K562 (cell line): ENCODE measurements at regions not wholly inside any gene's neighbourhood (a gene's known extent, or its start where the extent isn't known, plus 50 kb on each side); places are given as distances from the start of the nearest gene placed in this dataset.

Source experiments
- ATAC-seq: fragments of 200-7000 bp; cut with Tn5 transposase; 3 replicates; pipeline ENCODE4 v1.9.1; 2020; ENCODE audit warnings: moderate library complexity
- BruUV-seq: library from RNA; stranded (reverse); fragments of 400-500 nt; replicated peaks from 2 replicates; lab custom pipeline; 2021; lab: Mats Ljungman, UMichigan
- CTCF ChIA-PET: fragments of 300-600 bp; formaldehyde crosslinking; extraction: SDS; loops from one replicate; lab custom pipeline; 2021; ENCODE audit warnings: low intra/inter-chr PET ratio; lab: Yijun Ruan, JAX
- POLR2A ChIA-PET: fragments of 300-600, 350-650 bp; sonication (Branson Sonifier 250); formaldehyde crosslinking; extraction: SDS; loops from one replicate; lab custom pipeline; 2021; ENCODE audit warnings: antibody characterized with exemption, inconsistent platforms; lab: Yijun Ruan, JAX
- DNase-seq, 4 experiments: peaks; one replicate each; pipeline versions ENCODE4 v3.0.0 to v3.0.0-alpha.2; 2011 to 2018; ENCODE audit warnings: low spot score in 3 of 4, mixed read lengths in 3 of 4; ENCODE audit errors: extremely low read depth in 1 of 4
- FAIRE-seq: peaks from 2 replicates; lab custom pipeline; 2011; peaks lifted over from hg19 to GRCh38; lab: Jason Lieb, UNC
- H2AFZ ChIP-seq: 2 replicates; pipeline ENCODE4 v1.6.0; 2011; ENCODE audit warnings: low read depth, low read length, control low read depth, inconsistent platforms
- H3K27ac ChIP-seq: fragments of 200-600 bp; 3 replicates; pipeline ENCODE4 v1.8.0; 2011; ENCODE audit warnings: low read depth, mild to moderate bottlenecking, control low read depth, inconsistent platforms, low read length, moderate library complexity, mixed read lengths; ENCODE audit errors: extremely low read depth
- H3K27me3 ChIP-seq, 2 experiments: fragments of 300-600 bp in 1 of 2; 2 replicates in 1 of 2; 3 replicates in 1 of 2; pipeline versions ENCODE4 v1.6.0 to v1.8.0; 2011; ENCODE audit warnings: inconsistent platforms in 2 of 2, low read length in 2 of 2, mild to moderate bottlenecking in 1 of 2, mixed read lengths in 1 of 2, moderate library complexity in 1 of 2; ENCODE audit not compliant: control insufficient read depth in 2 of 2, insufficient read depth in 2 of 2
- H3K36me3 ChIP-seq: fragments of 300-600 bp; 3 replicates; pipeline ENCODE4 v1.8.0; 2011; ENCODE audit warnings: mild to moderate bottlenecking, low read length, inconsistent platforms; ENCODE audit not compliant: control insufficient read depth, insufficient read depth
- H3K4me1 ChIP-seq, 2 experiments: fragments of 200-600 bp in 1 of 2; replicated peaks in 1 of 2; 2 replicates in 1 of 2; 3 replicates in 1 of 2; pipeline versions ENCODE4 v1.5.1 to v1.8.0; 2011; ENCODE audit warnings: inconsistent platforms in 2 of 2, low read length in 2 of 2, mild to moderate bottlenecking in 1 of 2, mixed read lengths in 1 of 2, moderate library complexity in 1 of 2; ENCODE audit not compliant: control insufficient read depth in 2 of 2, insufficient read depth in 2 of 2
- H3K4me2 ChIP-seq: 2 replicates; pipeline ENCODE4 v1.6.1; 2011; ENCODE audit warnings: low read length, control low read depth, inconsistent platforms, mixed read lengths; ENCODE audit not compliant: insufficient read depth
- H3K4me3 ChIP-seq: fragments of 200-600 bp; sonication (generic), shearing (Covaris generic); 2 replicates; pipeline ENCODE4 v1.5.1; 2016; ENCODE audit warnings: control low read depth, inconsistent platforms
- H3K79me2 ChIP-seq: fragments of 200-600 bp; 3 replicates; pipeline ENCODE4 v1.8.0; 2011; ENCODE audit warnings: low read length, inconsistent platforms; ENCODE audit not compliant: control insufficient read depth, insufficient read depth
- H3K9ac ChIP-seq, 2 experiments: 2 replicates each; pipeline versions ENCODE4 v1.6.0 to v1.6.1; 2011; ENCODE audit warnings: low read depth in 2 of 2, low read length in 2 of 2, control low read depth in 1 of 2, inconsistent platforms in 1 of 2, mild to moderate bottlenecking in 1 of 2, mixed read lengths in 1 of 2; ENCODE audit not compliant: insufficient read depth in 1 of 2
- H3K9me1 ChIP-seq: one replicate; pipeline ENCODE4 v1.6.0; 2011; ENCODE audit warnings: inconsistent platforms, mild to moderate bottlenecking, low read length, moderate library complexity; ENCODE audit not compliant: control insufficient read depth, insufficient read depth
- H3K9me3 ChIP-seq: replicated peaks from 2 replicates; pipeline ENCODE4 v1.5.1; 2011; ENCODE audit warnings: low read depth, low read length, inconsistent platforms; ENCODE audit not compliant: control insufficient read depth, insufficient read depth
- H4K20me1 ChIP-seq: replicated peaks from 2 replicates; pipeline ENCODE4 v1.6.1; 2011; ENCODE audit warnings: low read length, inconsistent platforms, mixed read lengths; ENCODE audit not compliant: control insufficient read depth, insufficient read depth
- BRCA1 ChIP-seq, 2 experiments: fragments of 450-650 bp in 1 of 2; sonication (generic) in 1 of 2; formaldehyde crosslinking in 1 of 2; IDR thresholded peaks; 2 replicates each; pipeline versions ENCODE4 v1.5.0 to v1.6.1; 2017 to 2020; ENCODE audit warnings: mild to moderate bottlenecking in 1 of 2, missing genetic modification reagents in 1 of 2
- FOXK1 ChIP-seq: sonication (generic); formaldehyde crosslinking; IDR thresholded peaks from 2 replicates; pipeline ENCODE4 v1.8.0; 2022; ENCODE audit warnings: missing genetic modification reagents, mild to moderate bottlenecking, borderline replicate concordance
- KDM1A ChIP-seq, 2 experiments: fragments of 450-650 bp; IDR thresholded peaks; 2 replicates each; pipeline ENCODE4 v1.6.1; 2016; ENCODE audit warnings: mild to moderate bottlenecking in 2 of 2
- NR1H2 ChIP-seq: sonication (generic); formaldehyde crosslinking; IDR thresholded peaks from 2 replicates; pipeline ENCODE4 v1.4.0; 2020; ENCODE audit warnings: mild to moderate bottlenecking, missing genetic modification reagents
- POLR2AphosphoS5 ChIP-seq: IDR thresholded peaks from 2 replicates; pipeline ENCODE4 v1.6.1; 2011; ENCODE audit warnings: mild to moderate bottlenecking, low read depth, low read length, moderate library complexity; ENCODE audit not compliant: control insufficient read depth, insufficient read depth
- RBM25 ChIP-seq: fragments of 200-400 bp; formaldehyde crosslinking; IDR thresholded peaks from 2 replicates; pipeline ENCODE4 v1.6.1; 2018; ENCODE audit warnings: low read length, low read depth, moderate library complexity; ENCODE audit not compliant: severe bottlenecking
- YBX1 ChIP-seq: fragments of 450-650 bp; IDR thresholded peaks from 2 replicates; pipeline ENCODE4 v1.7.1; 2016; ENCODE audit warnings: mild to moderate bottlenecking
- ZBTB1 ChIP-seq: sonication (generic); formaldehyde crosslinking; IDR thresholded peaks from 2 replicates; pipeline ENCODE4 v1.8.1; 2023; ENCODE audit warnings: missing genetic modification reagents, low read depth, mild to moderate bottlenecking, borderline replicate concordance
- ZNF24 ChIP-seq: fragments of 450-650 bp; IDR thresholded peaks from 2 replicates; pipeline ENCODE4 v1.6.1; 2016
- ZNF717 ChIP-seq: fragments of 250-450 bp; sonication (Bioruptor Pico); IDR thresholded peaks from 2 replicates; pipeline ENCODE4 v1.5.0; 2021
- WGBS: fragments of 100-300 bp; shearing (Covaris generic); methylation state at CpG from one replicate; pipeline ENCODE4 v1.1.6; 2016; ENCODE audit warnings: low coverage, mixed read lengths; ENCODE audit not compliant: insufficient coverage; ENCODE audit errors: missing lambda C conversion rate; 5-methylcytosine and 5-hydroxymethylcytosine counted together
- in situ Hi-C: fragments of 300-500 bp; cut with MboI; formaldehyde crosslinking; loops from 4 replicates; pipeline ENCODE4 v1.15.0; 2018; ENCODE audit warnings: inconsistent platforms, mixed read lengths
- intact Hi-C: fragments of 100-400 bp; cut with micrococcal nuclease; formaldehyde crosslinking; loops from 2 replicates; pipeline ENCODE4 v1.14.2; 2022
- TF ChIP-seq, protein P1 (sequence below), 2 experiments: fragments of 200-800 bp in 1 of 2; sonication (Bioruptor generic) in 1 of 2; sonication (generic) in 1 of 2; formaldehyde crosslinking in 1 of 2; IDR thresholded peaks in 1 of 2; conservative IDR thresholded peaks in 1 of 2; 2 replicates each; pipeline versions ENCODE4 v1.5.0 to v1.6.1; 2016 to 2020; ENCODE audit warnings: missing compliant biosample characterization in 1 of 2, missing genetic modification characterization in 1 of 2, missing genetic modification reagents in 1 of 2
- TF ChIP-seq, protein P2 (sequence below): fragments of 250-450 bp; sonication (Bioruptor Pico); IDR thresholded peaks from 2 replicates; pipeline ENCODE4 v1.6.1; 2021; ENCODE audit warnings: mild to moderate bottlenecking

DNA sequence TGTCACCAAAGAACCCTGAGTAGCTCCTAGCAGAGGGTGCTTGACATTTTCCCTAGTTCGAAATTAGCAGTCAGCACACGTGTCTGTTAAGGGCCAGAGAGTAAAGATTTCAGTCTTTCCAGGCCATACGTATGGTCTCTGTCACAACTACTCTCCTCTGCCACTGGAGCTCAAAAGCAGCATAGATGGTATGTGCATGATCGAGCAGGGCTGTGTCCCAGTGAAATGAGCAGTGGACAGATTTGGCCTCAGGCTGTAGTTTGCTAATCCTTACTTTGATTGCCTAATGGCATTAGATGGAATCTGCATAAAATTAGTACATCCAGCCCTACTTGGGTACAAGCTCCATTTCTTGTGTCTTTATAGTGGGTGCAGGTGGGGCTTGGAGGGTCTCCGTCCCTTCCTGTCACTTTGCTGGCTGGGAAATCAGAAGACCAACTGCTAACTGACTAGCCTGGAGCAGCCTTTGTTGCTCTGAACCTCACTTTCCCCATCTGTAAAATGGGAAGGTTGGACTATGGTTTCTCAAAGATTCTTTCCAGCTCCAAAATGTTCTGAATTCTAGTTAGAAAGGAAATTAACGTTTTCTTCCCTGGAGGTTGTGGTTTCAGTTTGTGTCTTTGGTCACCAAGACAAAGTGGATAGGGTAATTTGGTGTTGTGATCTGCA is 108.5 kb downstream of the GLI2 start:
- ChIA-PET POLR2A (interaction anchor here (0.7 to 1.3 kb wide), 3 partner anchors 14 to 527 kb away, joined by 3 read pairs; no protein-coding TSS in a partner anchor), CTCF (no interaction called here)
- 1% methylated on average over 6 of the region's 6 CpGs for WGBS
- Histone ChIP-seq H3K9me3 (no peaks in the 10 kb centered on the region), H4K20me1 (0 out of 2 replicates have a peak, but pooled peaks cover 5% of the 10 kb centered on the region), H3K4me3 (no peak overlapping the region), H3K9ac (no peak overlapping the region), H3K9me1 (no peaks in the 10 kb centered on the region), H3K79me2 (no peaks in the 10 kb centered on the region), H3K36me3 (no peaks in the 10 kb centered on the region), H3K27ac (no peak overlapping the region), H3K27me3 (peaks cover 24 to 80% of the 10 kb centered on the region in 2 experiments; a peak in 4 of 5 replicates), H3K4me2 (no peak overlapping the region), H3K4me1 (0 out of 5 replicates have a peak, but pooled peaks cover 0 to 5% of the 10 kb centered on the region in 2 experiments), H2AFZ (no peak overlapping the region)
- BruUV-seq = no TSS peak
- FAIRE-seq (no peak), ATAC-seq (no peak), DNase-seq (no peak)
- in situ Hi-C loops (no loop called here), intact Hi-C loops (no loop called here)
- TF ChIP-seq RBM25 = peak; percentile 77
- TF ChIP-seq FOXK1 (CRISPR knock-in tag) = no peak
- TF ChIP-seq ZBTB1 (CRISPR knock-in tag) = no peak

DNA sequence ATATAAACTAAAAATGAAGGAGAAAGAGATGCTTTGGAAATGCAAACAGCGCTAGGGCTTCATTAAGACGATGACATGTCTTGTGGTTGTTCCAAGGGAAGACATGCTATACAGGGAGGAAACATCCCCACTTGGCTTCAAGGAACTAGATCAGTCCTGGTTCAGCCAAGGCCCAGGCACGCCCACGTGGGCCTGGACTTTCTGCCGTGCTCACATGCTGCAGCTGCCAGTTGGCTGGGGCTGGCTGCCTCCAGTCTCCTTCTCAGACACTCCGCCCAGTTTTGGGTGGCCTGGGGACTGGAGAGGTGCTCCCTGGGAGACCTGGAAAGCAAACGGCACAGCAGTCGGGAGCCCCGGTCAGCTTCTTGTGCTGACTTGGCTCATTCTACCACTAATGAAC is 109.6 kb downstream of the GLI2 start:
- Histone ChIP-seq H3K27ac (no peak overlapping the region), H3K27me3 (peaks cover 24 to 83% of the 10 kb centered on the region in 2 experiments; a peak in 4 of 5 replicates), H3K9ac (no peak overlapping the region), H4K20me1 (0 out of 2 replicates have a peak, but pooled peaks cover 5% of the 10 kb centered on the region), H3K9me3 (no peaks in the 10 kb centered on the region), H3K4me3 (no peak overlapping the region), H2AFZ (no peak overlapping the region), H3K4me1 (0 out of 5 replicates have a peak, but pooled peaks cover 0 to 5% of the 10 kb centered on the region in 2 experiments), H3K9me1 (no peaks in the 10 kb centered on the region), H3K36me3 (no peaks in the 10 kb centered on the region), H3K79me2 (no peaks in the 10 kb centered on the region), H3K4me2 (no peak overlapping the region)
- no TSS peak for BruUV-seq
- ChIA-PET CTCF (no interaction called here), POLR2A (no interaction called here)
- DNase-seq (no peak), ATAC-seq (no peak), FAIRE-seq (no peak)
- WGBS = 3% methylated on average over 7 of the region's 9 CpGs
- intact Hi-C loops = no loop called here
- in situ Hi-C loops = no loop called here
- TF ChIP-seq YBX1 (no peak), ZNF24 (no peak), KDM1A (IDR thresholded peaks at IDR 0.05) (no peak), BRCA1 (IDR thresholded peaks at IDR 0.05) (no peak), BRCA1 (CRISPR knock-in tag; IDR thresholded peaks at IDR 0.05) (no peak), POLR2AphosphoS5 (no peak), NR1H2 (no peak), ZNF717 (no peak), RBM25 (no peak)
- TF ChIP-seq, protein P1, sequence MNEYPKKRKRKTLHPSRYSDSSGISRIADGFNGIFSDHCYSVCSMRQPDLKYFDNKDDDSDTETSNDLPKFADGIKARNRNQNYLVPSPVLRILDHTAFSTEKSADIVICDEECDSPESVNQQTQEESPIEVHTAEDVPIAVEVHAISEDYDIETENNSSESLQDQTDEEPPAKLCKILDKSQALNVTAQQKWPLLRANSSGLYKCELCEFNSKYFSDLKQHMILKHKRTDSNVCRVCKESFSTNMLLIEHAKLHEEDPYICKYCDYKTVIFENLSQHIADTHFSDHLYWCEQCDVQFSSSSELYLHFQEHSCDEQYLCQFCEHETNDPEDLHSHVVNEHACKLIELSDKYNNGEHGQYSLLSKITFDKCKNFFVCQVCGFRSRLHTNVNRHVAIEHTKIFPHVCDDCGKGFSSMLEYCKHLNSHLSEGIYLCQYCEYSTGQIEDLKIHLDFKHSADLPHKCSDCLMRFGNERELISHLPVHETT (CRISPR knock-in tag; conservative IDR thresholded peaks at IDR 0.05 in 1 of 2, IDR thresholded peaks at IDR 0.05 in 1 of 2) = no peak
- TF ChIP-seq, protein P2, sequence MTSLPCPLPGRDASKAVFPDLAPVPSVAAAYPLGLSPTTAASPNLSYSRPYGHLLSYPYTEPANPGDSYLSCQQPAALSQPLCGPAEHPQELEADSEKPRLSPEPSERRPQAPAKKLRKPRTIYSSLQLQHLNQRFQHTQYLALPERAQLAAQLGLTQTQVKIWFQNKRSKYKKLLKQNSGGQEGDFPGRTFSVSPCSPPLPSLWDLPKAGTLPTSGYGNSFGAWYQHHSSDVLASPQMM (CRISPR knock-in tag) = no peak
